Neuronal stem cell (in vitro differentiated cells): ENCODE measurements at regions not wholly inside any gene's neighbourhood (a gene's known extent, or its start where the extent isn't known, plus 50 kb on each side); places are given as distances from the start of the nearest gene placed in this dataset.

Experiments used
- DNase-seq: peaks from one replicate; pipeline ENCODE4 v3.0.0-alpha.2; 2013; ENCODE audit warnings: low spot score
- H2AFZ ChIP-seq: one replicate; pipeline ENCODE4 v1.6.1; 2013; ENCODE audit warnings: mild to moderate bottlenecking, low read length, inconsistent platforms
- H2AK5ac ChIP-seq: 2 replicates; pipeline ENCODE4 v1.6.1; 2013; ENCODE audit warnings: low read depth, mild to moderate bottlenecking, inconsistent platforms, low read length, moderate library complexity, mixed read lengths
- H2BK120ac ChIP-seq: 2 replicates; pipeline ENCODE4 v1.6.1; 2013; ENCODE audit warnings: low read depth, mild to moderate bottlenecking, inconsistent platforms, low read length, moderate library complexity, mixed read lengths
- H2BK12ac ChIP-seq: one replicate; pipeline ENCODE4 v1.6.1; 2013; ENCODE audit warnings: low read length, inconsistent platforms
- H2BK15ac ChIP-seq: 2 replicates; pipeline ENCODE4 v1.6.1; 2013; ENCODE audit warnings: mild to moderate bottlenecking, low read length, inconsistent platforms, mixed read lengths
- H2BK5ac ChIP-seq: one replicate; pipeline ENCODE4 v1.6.1; 2013; ENCODE audit warnings: inconsistent platforms, mild to moderate bottlenecking, low read length, moderate library complexity
- H3K14ac ChIP-seq: one replicate; pipeline ENCODE4 v1.6.1; 2013; ENCODE audit warnings: low read length, inconsistent platforms
- H3K18ac ChIP-seq: 2 replicates; pipeline ENCODE4 v1.6.1; 2013; ENCODE audit warnings: low read length, inconsistent platforms
- H3K23ac ChIP-seq: 2 replicates; pipeline ENCODE4 v1.6.1; 2013; ENCODE audit warnings: low read depth, mild to moderate bottlenecking, mixed read lengths, low read length, inconsistent platforms; ENCODE audit not compliant: poor library complexity
- H3K27ac ChIP-seq: replicated peaks from 3 replicates; pipeline ENCODE4 v1.5.1; 2013; ENCODE audit warnings: low read length, inconsistent platforms
- H3K27me3 ChIP-seq, 3 experiments: 2 replicates each; pipeline ENCODE4 v1.6.1; 2013; ENCODE audit warnings: low read length in 3 of 3, mild to moderate bottlenecking in 2 of 3, inconsistent platforms in 1 of 3, low read depth in 1 of 3, mixed read lengths in 1 of 3, moderate library complexity in 1 of 3; ENCODE audit not compliant: control insufficient read depth in 3 of 3, insufficient read depth in 3 of 3
- H3K36me3 ChIP-seq, 2 donors: replicated peaks in 1 of 2; 2 replicates each; pipeline ENCODE4 v1.6.1; 2013; ENCODE audit warnings: low read length in 2 of 2; ENCODE audit not compliant: control insufficient read depth in 2 of 2, insufficient read depth in 2 of 2
- H3K4ac ChIP-seq: 2 replicates; pipeline ENCODE4 v1.6.1; 2013; ENCODE audit warnings: inconsistent platforms, mild to moderate bottlenecking, low read length, moderate library complexity
- H3K4me1 ChIP-seq, 2 donors: 1 replicate in 1 of 2; 2 replicates in 1 of 2; pipeline ENCODE4 v1.6.1; 2013; ENCODE audit warnings: low read length in 2 of 2, low read depth in 1 of 2; ENCODE audit not compliant: control insufficient read depth in 2 of 2, insufficient read depth in 1 of 2
- H3K4me2 ChIP-seq: one replicate; pipeline ENCODE4 v1.6.1; 2013; ENCODE audit warnings: mild to moderate bottlenecking, low read length, inconsistent platforms; ENCODE audit not compliant: insufficient read depth, poor library complexity, severe bottlenecking
- H3K4me3 ChIP-seq, 2 donors: 2 replicates each; pipeline ENCODE4 v1.5.1; 2013; ENCODE audit warnings: low read length in 2 of 2, mild to moderate bottlenecking in 2 of 2, inconsistent platforms in 1 of 2, moderate library complexity in 1 of 2
- H3K79me1 ChIP-seq: one replicate; pipeline ENCODE4 v1.6.1; 2013; ENCODE audit warnings: low read depth, mild to moderate bottlenecking, inconsistent platforms, low read length, moderate library complexity
- H3K9ac ChIP-seq: one replicate; pipeline ENCODE4 v1.6.1; 2013; ENCODE audit warnings: mild to moderate bottlenecking, low read depth, low read length, inconsistent platforms; ENCODE audit not compliant: poor library complexity
- H3K9me3 ChIP-seq, 2 donors: replicated peaks in 1 of 2; 2 replicates each; pipeline versions ENCODE3 to v1.6.1; 2013; ENCODE audit warnings: low read length in 2 of 2, mild to moderate bottlenecking in 2 of 2, inconsistent platforms in 1 of 2, low read depth in 1 of 2, mixed read lengths in 1 of 2, moderate library complexity in 1 of 2; ENCODE audit not compliant: control insufficient read depth in 2 of 2, insufficient read depth in 1 of 2
- H4K8ac ChIP-seq: one replicate; pipeline ENCODE4 v1.6.1; 2013; ENCODE audit warnings: low read depth, mild to moderate bottlenecking, inconsistent platforms, low read length, moderate library complexity
- H4K91ac ChIP-seq: one replicate; pipeline ENCODE4 v1.6.1; 2013; ENCODE audit warnings: low read length, low read depth, mild to moderate bottlenecking, inconsistent platforms; ENCODE audit not compliant: poor library complexity
- WGBS, 2 donors: extraction: QIAGEN DNeasy Blood & Tissue Kit; methylation state at CpG; one replicate each; pipeline ENCODE4 v1.1.7; 2013; ENCODE audit warnings: missing lambda C conversion rate in 2 of 2, mixed read lengths in 1 of 2; ENCODE audit not compliant: insufficient read length in 2 of 2, insufficient replicate concordance in 1 of 2; ENCODE audit errors: extremely low coverage in 2 of 2; 5-methylcytosine and 5-hydroxymethylcytosine counted together

DNA sequence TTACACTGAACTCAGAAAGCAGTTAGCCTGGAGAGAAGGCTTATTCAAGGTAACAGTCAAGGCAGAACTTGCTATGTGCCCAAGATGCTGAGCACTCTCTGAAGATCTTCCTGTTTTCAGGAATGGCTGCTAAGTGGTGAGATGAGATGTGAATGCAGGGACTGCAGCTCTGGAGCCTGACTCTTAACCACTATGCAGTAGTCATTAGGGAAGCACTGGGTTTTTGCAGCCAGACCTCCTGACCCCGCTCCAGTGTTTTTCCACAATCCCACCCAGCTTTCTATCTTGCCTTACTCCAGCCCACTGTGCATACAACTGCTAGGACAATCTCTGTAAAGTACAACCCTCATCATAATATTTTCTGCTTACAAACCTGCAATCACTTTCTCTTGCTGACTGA lies 95.2 kb upstream of the LNX1 start:
- H3K36me3 ChIP-seq = no peaks in the 10 kb centered on the region
- H2AFZ ChIP-seq = no peak overlapping the region
- H2AK5ac ChIP-seq = no peak overlapping the region
- no peak overlapping the region for H4K91ac ChIP-seq
- no peak overlapping the region for H3K23ac ChIP-seq
- no peaks in the 10 kb centered on the region for H3K27me3 ChIP-seq
- H2BK12ac ChIP-seq = no peak overlapping the region
- no peaks in the 10 kb centered on the region for H3K4me1 ChIP-seq
- H3K4me2 ChIP-seq = no peak overlapping the region
- H3K27ac ChIP-seq = no peak overlapping the region
- no CpG with 5 or more reads among the region's 1 CpG for WGBS, 2 donors
- no peak overlapping the region for H3K4me3 ChIP-seq
- H4K8ac ChIP-seq = no peak overlapping the region
- H3K4ac ChIP-seq = no peak overlapping the region
- DNase-seq = no peak
- no peak overlapping the region for H2BK120ac ChIP-seq
- H3K9me3 ChIP-seq = no peaks in the 10 kb centered on the region
- no peak overlapping the region for H3K9ac ChIP-seq
- no peak overlapping the region for H2BK5ac ChIP-seq
- no peak overlapping the region for H2BK15ac ChIP-seq
- no peak overlapping the region for H3K14ac ChIP-seq
- no peaks in the 10 kb centered on the region for H3K79me1 ChIP-seq
- no peak overlapping the region for H3K18ac ChIP-seq

DNA sequence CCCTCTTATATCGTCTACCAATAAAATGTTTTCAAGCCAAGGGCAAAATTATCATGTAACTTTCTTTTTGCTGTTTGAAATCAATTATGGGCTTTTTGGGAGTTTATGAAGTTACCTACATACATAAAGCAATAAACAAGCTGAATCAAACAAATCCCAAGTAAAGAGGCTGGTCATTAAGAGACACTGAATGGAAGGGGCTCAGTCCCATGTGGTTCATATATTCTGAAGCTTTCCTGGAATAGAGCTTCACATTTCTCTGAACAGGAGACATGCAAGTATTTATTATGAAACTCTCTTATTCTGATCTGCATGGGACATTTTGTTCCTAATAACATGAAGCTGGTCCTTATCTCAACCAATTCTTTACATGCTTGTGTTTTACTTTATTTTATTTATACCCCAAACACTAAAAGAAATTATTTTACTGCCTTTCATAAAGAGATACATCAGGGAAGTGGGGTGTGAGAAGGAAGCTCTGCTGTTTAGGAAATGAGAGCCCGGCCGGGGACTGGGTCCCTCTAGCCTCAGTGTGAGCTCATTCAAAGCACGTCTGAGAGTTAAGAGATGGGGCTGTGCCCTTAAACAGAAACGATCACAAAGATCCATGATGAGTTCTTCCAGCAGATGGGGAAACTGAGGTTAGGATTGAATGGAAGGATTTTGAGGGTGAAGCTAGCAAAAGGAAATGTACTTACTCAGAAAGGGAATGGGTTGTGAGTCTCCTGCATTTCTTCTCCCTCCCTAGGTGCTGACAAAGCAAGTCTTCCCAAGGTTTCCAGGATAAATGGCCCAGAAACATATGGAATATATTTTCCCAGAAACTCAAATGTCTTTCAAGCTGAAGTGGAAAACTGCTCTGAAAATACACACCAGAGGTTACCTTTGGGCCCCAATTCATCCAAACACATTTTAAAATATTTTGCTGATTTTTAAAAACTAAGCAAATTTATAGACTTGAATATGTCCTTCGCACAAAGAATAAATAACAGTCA lies 93.1 kb upstream of the LNX1 start:
- no peak overlapping the region for H3K27ac ChIP-seq
- H3K4ac ChIP-seq = no peak overlapping the region
- H2AFZ ChIP-seq = no peak overlapping the region
- H3K18ac ChIP-seq = no peak overlapping the region
- H4K91ac ChIP-seq = no peak overlapping the region
- no peak overlapping the region for H3K9ac ChIP-seq
- peaks cover 0 to 1% of the 10 kb centered on the region in 2 donors for H3K9me3 ChIP-seq
- no peak overlapping the region for H3K4me2 ChIP-seq
- no CpG with 5 or more reads among the region's 6 CpGs for WGBS, 2 donors
- no peaks in the 10 kb centered on the region for H3K79me1 ChIP-seq
- H3K27me3 ChIP-seq = no peaks in the 10 kb centered on the region
- no peak overlapping the region for H2BK120ac ChIP-seq
- H3K4me3 ChIP-seq = no peak overlapping the region
- H2BK12ac ChIP-seq = no peak overlapping the region
- H3K4me1 ChIP-seq = no peaks in the 10 kb centered on the region
- no peak overlapping the region for H3K23ac ChIP-seq
- no peak overlapping the region for H2BK15ac ChIP-seq
- H2AK5ac ChIP-seq = no peak overlapping the region
- H3K14ac ChIP-seq = no peak overlapping the region
- H3K36me3 ChIP-seq = no peaks in the 10 kb centered on the region
- no peak for DNase-seq
- H2BK5ac ChIP-seq = no peak overlapping the region
- H4K8ac ChIP-seq = no peak overlapping the region

DNA sequence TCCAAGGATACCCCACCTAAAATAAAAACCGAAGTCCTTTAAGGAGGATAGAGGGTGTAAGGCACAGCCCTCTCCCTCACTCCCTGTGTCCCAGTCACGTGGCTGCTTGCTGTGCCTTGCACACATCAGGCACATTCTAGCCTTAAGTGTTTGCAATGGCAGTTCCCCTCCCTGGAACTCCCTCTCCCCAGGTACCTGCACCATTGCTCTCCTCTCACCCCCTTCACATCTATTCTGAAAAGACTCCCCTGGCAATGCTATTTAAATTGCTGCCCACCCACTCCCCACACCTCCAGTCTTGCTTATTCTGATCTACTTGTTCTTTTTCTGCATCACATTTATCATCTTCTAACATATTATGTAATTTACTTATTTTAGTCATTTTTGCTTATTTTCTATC lies 91.6 kb upstream of the LNX1 start:
- Histone ChIP-seq H2BK120ac (no peak overlapping the region), H3K4me1 (no peaks in the 10 kb centered on the region), H3K4ac (no peak overlapping the region), H2BK5ac (no peak overlapping the region), H3K4me2 (no peak overlapping the region), H3K23ac (no peak overlapping the region), H3K4me3 (no peak overlapping the region), H2BK15ac (no peak overlapping the region), H3K79me1 (no peaks in the 10 kb centered on the region), H4K8ac (no peak overlapping the region), H3K27ac (no peak overlapping the region), H3K18ac (no peak overlapping the region), H2AFZ (no peak overlapping the region), H3K36me3 (no peaks in the 10 kb centered on the region), H2BK12ac (no peak overlapping the region), H3K9me3 (peaks cover 0 to 1% of the 10 kb centered on the region in 2 donors), H2AK5ac (no peak overlapping the region), H3K27me3 (no peaks in the 10 kb centered on the region), H3K14ac (peak overlapping the region; percentile 85), H4K91ac (no peak overlapping the region), H3K9ac (no peak overlapping the region)
- no peak for DNase-seq
- WGBS, 2 donors = no CpG with 5 or more reads among the region's 2 CpGs

DNA sequence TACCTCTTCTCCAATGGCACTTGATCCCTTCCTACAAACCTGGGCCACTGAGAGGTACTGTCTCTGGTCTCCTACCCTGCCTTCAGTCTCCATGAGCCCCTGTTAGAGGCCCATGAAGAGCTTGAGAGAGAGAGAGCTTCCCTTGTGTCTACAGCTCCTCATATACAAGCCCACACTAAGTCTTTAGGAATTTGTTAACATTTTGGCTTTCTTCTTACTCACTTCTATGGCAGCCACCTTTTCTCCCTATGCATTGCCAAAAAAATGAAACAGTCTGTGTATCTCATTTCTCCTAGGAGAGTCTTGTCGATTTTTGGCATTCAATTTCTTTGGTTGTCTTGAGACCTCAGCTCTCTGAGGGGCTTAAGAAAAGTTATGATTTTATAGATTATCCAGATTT lies 90.9 kb upstream of the LNX1 start:
- Histone ChIP-seq H3K23ac (no peak overlapping the region), H2BK15ac (no peak overlapping the region), H3K27me3 (no peaks in the 10 kb centered on the region), H3K9me3 (peaks cover 0 to 1% of the 10 kb centered on the region in 2 donors), H2AK5ac (no peak overlapping the region), H3K4me1 (no peaks in the 10 kb centered on the region), H3K9ac (no peak overlapping the region), H3K4me3 (no peak overlapping the region), H3K4ac (no peak overlapping the region), H3K27ac (no peak overlapping the region), H2AFZ (no peak overlapping the region), H3K4me2 (no peak overlapping the region), H3K14ac (no peak overlapping the region), H2BK5ac (no peak overlapping the region), H4K8ac (no peak overlapping the region), H3K18ac (no peak overlapping the region), H3K36me3 (no peaks in the 10 kb centered on the region), H3K79me1 (no peaks in the 10 kb centered on the region), H2BK120ac (no peak overlapping the region), H4K91ac (no peak overlapping the region), H2BK12ac (no peak overlapping the region)
- no CpG with 5 or more reads among the region's 1 CpG for WGBS, 2 donors
- DNase-seq = no peak
